ENCODE measurements at regions not wholly inside any gene's neighbourhood (a gene's known extent, or its start where the extent isn't known, plus 50 kb on each side); places are given as distances from the start of the nearest gene placed in this dataset.

DNA sequence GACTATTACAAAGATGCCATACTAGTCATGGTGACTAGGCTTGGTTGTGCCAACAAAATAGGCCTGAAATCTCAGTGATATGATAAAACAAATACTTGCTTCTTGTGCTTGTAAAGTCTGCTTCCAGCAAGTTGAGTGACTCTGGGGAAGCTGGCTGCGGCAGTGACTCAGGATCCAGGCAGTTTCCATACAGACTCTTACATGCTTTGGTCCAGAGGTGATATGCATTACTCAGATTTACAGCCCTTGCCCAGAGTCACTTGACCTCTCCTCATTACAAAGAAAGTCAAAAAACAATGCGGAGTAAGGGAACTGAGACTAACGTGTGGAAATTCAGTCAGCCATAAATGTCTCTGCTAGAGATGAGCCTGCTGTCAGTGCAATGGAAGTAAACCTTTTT is 387.5 kb downstream of the KCNA4 start:
- H3K27ac ChIP-seq (ENCODE audit: low read depth, low read length): no peak overlapping the region
- TF ChIP-seq CTCF (IDR thresholded peaks at IDR 0.05; ENCODE audit: low read depth, low read length, poor library complexity, severe bottlenecking): no peak
- no peak for TF ChIP-seq EZH2phosphoT487 (IDR thresholded peaks at IDR 0.05; ENCODE audit: borderline replicate concordance, low read length)
- H4K20me1 ChIP-seq (ENCODE audit: control insufficient read depth, insufficient read depth, low read depth, low read length): no peaks in the 10 kb centered on the region
- H3K9me2 ChIP-seq (replicated peaks; ENCODE audit: control insufficient read depth, low read length): no peaks in the 10 kb centered on the region
- no peaks in the 10 kb centered on the region for H3K9me3 ChIP-seq (ENCODE audit: control insufficient read depth, insufficient read depth, low read length)
- H3K27me3 ChIP-seq (ENCODE audit: control insufficient read depth, low read length): no peaks in the 10 kb centered on the region
- H3K4me2 ChIP-seq (ENCODE audit: low read length): no peak overlapping the region
- H3F3A ChIP-seq (ENCODE audit: control insufficient read depth, insufficient read depth): no peaks in the 10 kb centered on the region
- no peak overlapping the region for H3K4me3 ChIP-seq (ENCODE audit: low read length)
- H3K4me1 ChIP-seq (ENCODE audit: control insufficient read depth, low read length): no peaks in the 10 kb centered on the region
- H3K79me2 ChIP-seq (ENCODE audit: control insufficient read depth, low read length): no peaks in the 10 kb centered on the region
- H3K36me3 ChIP-seq (ENCODE audit: control insufficient read depth, low read length): no peaks in the 10 kb centered on the region

DNA sequence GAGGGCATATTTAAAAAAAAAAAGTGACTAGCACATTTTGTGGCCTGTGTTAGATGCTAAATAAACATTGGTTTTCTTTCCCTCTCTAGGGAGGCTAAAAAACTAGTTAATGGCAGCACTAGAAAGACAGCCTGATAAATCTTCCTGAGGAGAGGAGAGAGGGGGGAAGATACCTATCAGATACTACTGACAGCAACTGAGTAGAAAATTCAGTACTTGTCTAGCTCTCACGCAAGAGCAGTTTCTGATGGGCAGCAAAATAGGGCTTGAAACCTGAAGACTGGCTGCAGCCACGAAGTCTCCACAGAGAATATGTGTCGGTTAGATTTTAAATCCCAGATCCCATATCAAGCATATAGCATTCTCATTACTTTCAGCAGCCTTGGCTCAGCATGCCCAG is 388.2 kb downstream of the KCNA4 start:
- no peaks in the 10 kb centered on the region for H4K20me1 ChIP-seq (ENCODE audit: control insufficient read depth, insufficient read depth, low read depth, low read length)
- H3K27me3 ChIP-seq (ENCODE audit: control insufficient read depth, low read length): no peaks in the 10 kb centered on the region
- H3K27ac ChIP-seq (ENCODE audit: low read depth, low read length): no peak overlapping the region
- no peaks in the 10 kb centered on the region for H3K4me1 ChIP-seq (ENCODE audit: control insufficient read depth, low read length)
- H3K4me2 ChIP-seq (ENCODE audit: low read length): no peak overlapping the region
- no peaks in the 10 kb centered on the region for H3F3A ChIP-seq (ENCODE audit: control insufficient read depth, insufficient read depth)
- H3K9me3 ChIP-seq (ENCODE audit: control insufficient read depth, insufficient read depth, low read length): no peaks in the 10 kb centered on the region
- H3K79me2 ChIP-seq (ENCODE audit: control insufficient read depth, low read length): no peaks in the 10 kb centered on the region
- TF ChIP-seq CTCF (IDR thresholded peaks at IDR 0.05; ENCODE audit: low read depth, low read length, poor library complexity, severe bottlenecking) (no peak), EZH2phosphoT487 (IDR thresholded peaks at IDR 0.05; ENCODE audit: borderline replicate concordance, low read length) (no peak)
- H3K9me2 ChIP-seq (replicated peaks; ENCODE audit: control insufficient read depth, low read length): no peaks in the 10 kb centered on the region
- no peak overlapping the region for H3K4me3 ChIP-seq (ENCODE audit: low read length)
- H3K36me3 ChIP-seq (ENCODE audit: control insufficient read depth, low read length): no peaks in the 10 kb centered on the region

GRCh38 chr11:29627541-29627940 is 389.3 kb downstream of the KCNA4 start:
- H3K9me2 ChIP-seq (replicated peaks; ENCODE audit: control insufficient read depth, low read length): no peaks in the 10 kb centered on the region
- no peaks in the 10 kb centered on the region for H3K4me1 ChIP-seq (ENCODE audit: control insufficient read depth, low read length)
- no peaks in the 10 kb centered on the region for H3K27me3 ChIP-seq (ENCODE audit: control insufficient read depth, low read length)
- H3K4me2 ChIP-seq (ENCODE audit: low read length): no peak overlapping the region
- H4K20me1 ChIP-seq (ENCODE audit: control insufficient read depth, insufficient read depth, low read depth, low read length): no peaks in the 10 kb centered on the region
- H3K4me3 ChIP-seq (ENCODE audit: low read length): no peak overlapping the region
- TF ChIP-seq CTCF (IDR thresholded peaks at IDR 0.05; ENCODE audit: low read depth, low read length, poor library complexity, severe bottlenecking) (no peak), EZH2phosphoT487 (IDR thresholded peaks at IDR 0.05; ENCODE audit: borderline replicate concordance, low read length) (no peak)
- H3K79me2 ChIP-seq (ENCODE audit: control insufficient read depth, low read length): no peaks in the 10 kb centered on the region
- no peak overlapping the region for H3K27ac ChIP-seq (ENCODE audit: low read depth, low read length)
- no peaks in the 10 kb centered on the region for H3K36me3 ChIP-seq (ENCODE audit: control insufficient read depth, low read length)
- H3F3A ChIP-seq (ENCODE audit: control insufficient read depth, insufficient read depth): no peaks in the 10 kb centered on the region
- no peaks in the 10 kb centered on the region for H3K9me3 ChIP-seq (ENCODE audit: control insufficient read depth, insufficient read depth, low read length)

Measured in DOHH2 (cell line).